Memory B cell (primary cell): ENCODE measurements at regions not wholly inside any gene's neighbourhood (a gene's known extent, or its start where the extent isn't known, plus 50 kb on each side); places are given as distances from the start of the nearest gene placed in this dataset.

Source experiments
- ATAC-seq: fragments of 150-1000 bp; cut with Tn5 transposase; 2 replicates; pipeline ENCODE4 v1.10.0; 2021; ENCODE audit warnings: low read depth, mild to moderate bottlenecking, moderate library complexity
- DNase-seq, 2 donors: peaks; one replicate each; pipeline ENCODE4 v3.0.0; 2022; ENCODE audit warnings: low spot score in 2 of 2
- H3K27ac Mint-ChIP-seq: one replicate; pipeline ENCODE4 v1.8.0; 2022; ENCODE audit warnings: mild to moderate bottlenecking, moderate library complexity, mixed read lengths
- H3K27me3 Mint-ChIP-seq: one replicate; pipeline ENCODE4 v1.8.0; 2022; ENCODE audit warnings: mixed read lengths
- H3K36me3 Mint-ChIP-seq: one replicate; pipeline ENCODE4 v1.8.0; 2022; ENCODE audit warnings: mild to moderate bottlenecking, mixed read lengths
- H3K4me1 Mint-ChIP-seq: one replicate; pipeline ENCODE4 v1.8.0; 2022; ENCODE audit warnings: mixed read lengths
- H3K4me3 Mint-ChIP-seq: one replicate; pipeline ENCODE4 v1.8.0; 2022; ENCODE audit warnings: mild to moderate bottlenecking, moderate library complexity, mixed read lengths
- H3K9me3 Mint-ChIP-seq: one replicate; pipeline ENCODE4 v1.8.0; 2022; ENCODE audit warnings: mixed read lengths

GRCh38 chr3:29201604-29202003 lies 79.3 kb upstream of the RBMS3 start:
- no peaks in the 10 kb centered on the region for H3K36me3 Mint-ChIP-seq
- ATAC-seq, result no peak
- no peaks in the 10 kb centered on the region for H3K4me1 Mint-ChIP-seq

GRCh38 chr3:29202378-29202777 lies 78.5 kb upstream of the RBMS3 start:
- H3K4me1 Mint-ChIP-seq, result no peaks in the 10 kb centered on the region

More at GRCh38 chr3:29201604-29202003, 79.3 kb upstream of the RBMS3 start:
- H3K4me3 Mint-ChIP-seq, result no peak overlapping the region
- H3K9me3 Mint-ChIP-seq, result peaks cover 4% of the 10 kb centered on the region
- no peak for DNase-seq
- no peaks in the 10 kb centered on the region for H3K27me3 Mint-ChIP-seq
- no peak overlapping the region for H3K27ac Mint-ChIP-seq

GRCh38 chr3:29203851-29204250 lies 77.0 kb upstream of the RBMS3 start:
- no peak for DNase-seq
- H3K9me3 Mint-ChIP-seq, result peaks cover 4% of the 10 kb centered on the region
- ATAC-seq, result no peak
- no peak overlapping the region for H3K4me3 Mint-ChIP-seq
- H3K4me1 Mint-ChIP-seq, result no peaks in the 10 kb centered on the region
- no peaks in the 10 kb centered on the region for H3K27me3 Mint-ChIP-seq
- H3K36me3 Mint-ChIP-seq, result no peaks in the 10 kb centered on the region
- no peak overlapping the region for H3K27ac Mint-ChIP-seq

More at GRCh38 chr3:29202378-29202777, 78.5 kb upstream of the RBMS3 start:
- no peak overlapping the region for H3K4me3 Mint-ChIP-seq
- DNase-seq (no peak), ATAC-seq (no peak)
- peaks cover 4% of the 10 kb centered on the region for H3K9me3 Mint-ChIP-seq
- no peaks in the 10 kb centered on the region for H3K36me3 Mint-ChIP-seq
- H3K27ac Mint-ChIP-seq, result no peak overlapping the region
- no peaks in the 10 kb centered on the region for H3K27me3 Mint-ChIP-seq

- no peaks in the 10 kb centered on the region for H3K36me3 Mint-ChIP-seq
- peaks cover 2% of the 10 kb centered on the region for H3K9me3 Mint-ChIP-seq
- ATAC-seq (no peak), DNase-seq (no peak)
- H3K4me1 Mint-ChIP-seq, result no peaks in the 10 kb centered on the region
- no peaks in the 10 kb centered on the region for H3K27me3 Mint-ChIP-seq
- no peak overlapping the region for H3K27ac Mint-ChIP-seq
- no peak overlapping the region for H3K4me3 Mint-ChIP-seq
Measured at GRCh38 chr3:29207427-29207826, 73.4 kb upstream of the RBMS3 start.

- H3K4me3 Mint-ChIP-seq, result no peak overlapping the region
- ATAC-seq (no peak), DNase-seq (no peak)
- H3K27me3 Mint-ChIP-seq, result no peaks in the 10 kb centered on the region
- H3K36me3 Mint-ChIP-seq, result no peaks in the 10 kb centered on the region
- H3K9me3 Mint-ChIP-seq, result no peaks in the 10 kb centered on the region
- no peaks in the 10 kb centered on the region for H3K4me1 Mint-ChIP-seq
- H3K27ac Mint-ChIP-seq, result no peak overlapping the region
Measured at GRCh38 chr3:29212789-29213433, 68.0 kb upstream of the RBMS3 start.

GRCh38 chr3:29214009-29214658 lies 66.7 kb upstream of the RBMS3 start:
- H3K4me3 Mint-ChIP-seq, result no peak overlapping the region
- no peak for ATAC-seq
- peaks cover 4% of the 10 kb centered on the region for H3K9me3 Mint-ChIP-seq

GRCh38 chr3:29215948-29216347 lies 64.9 kb upstream of the RBMS3 start:
- Mint-ChIP-seq H3K27me3 (no peaks in the 10 kb centered on the region), H3K36me3 (no peaks in the 10 kb centered on the region), H3K4me3 (no peak overlapping the region), H3K9me3 (peaks cover 4% of the 10 kb centered on the region), H3K27ac (no peak overlapping the region), H3K4me1 (no peaks in the 10 kb centered on the region)
- no peak for ATAC-seq
- DNase-seq, result no peak

More at GRCh38 chr3:29214009-29214658, 66.7 kb upstream of the RBMS3 start:
- no peaks in the 10 kb centered on the region for H3K36me3 Mint-ChIP-seq
- no peak overlapping the region for H3K27ac Mint-ChIP-seq
- H3K27me3 Mint-ChIP-seq, result no peaks in the 10 kb centered on the region
- H3K4me1 Mint-ChIP-seq, result no peaks in the 10 kb centered on the region
- no peak for DNase-seq

- H3K27ac Mint-ChIP-seq, result no peak overlapping the region
Measured at GRCh38 chr3:29226706-29227105, 54.2 kb upstream of the RBMS3 start.

GRCh38 chr3:29227307-29227706 lies 53.6 kb upstream of the RBMS3 start:
- DNase-seq, result no peak
- Mint-ChIP-seq H3K4me1 (no peaks in the 10 kb centered on the region), H3K27ac (no peak overlapping the region), H3K27me3 (no peaks in the 10 kb centered on the region), H3K9me3 (peaks cover 4% of the 10 kb centered on the region), H3K36me3 (no peaks in the 10 kb centered on the region), H3K4me3 (no peak overlapping the region)
- ATAC-seq, result no peak

More at GRCh38 chr3:29226706-29227105, 54.2 kb upstream of the RBMS3 start:
- no peaks in the 10 kb centered on the region for H3K4me1 Mint-ChIP-seq
- no peak overlapping the region for H3K4me3 Mint-ChIP-seq
- no peak for ATAC-seq
- no peaks in the 10 kb centered on the region for H3K36me3 Mint-ChIP-seq
- DNase-seq, result no peak
- no peaks in the 10 kb centered on the region for H3K27me3 Mint-ChIP-seq
- peaks cover 4% of the 10 kb centered on the region for H3K9me3 Mint-ChIP-seq
